HUES64 (cell line): ENCODE measurements at regions not wholly inside any gene's neighbourhood (a gene's known extent, or its start where the extent isn't known, plus 50 kb on each side); places are given as distances from the start of the nearest gene placed in this dataset.

Experiments used
- H3K27ac ChIP-seq: 2 replicates; pipeline ENCODE4 v1.7.0; 2013; ENCODE audit warnings: low read depth, low read length, inconsistent platforms
- H3K27me3 ChIP-seq: 2 replicates; pipeline ENCODE4 v1.6.1; 2013; ENCODE audit warnings: mild to moderate bottlenecking, low read length; ENCODE audit not compliant: insufficient read depth
- H3K36me3 ChIP-seq: 2 replicates; pipeline ENCODE4 v1.6.1; 2013; ENCODE audit warnings: mild to moderate bottlenecking, low read length; ENCODE audit not compliant: insufficient read depth
- H3K4me1 ChIP-seq: 2 replicates; pipeline ENCODE4 v1.6.1; 2013; ENCODE audit warnings: mild to moderate bottlenecking, low read length, moderate library complexity; ENCODE audit not compliant: insufficient read depth
- H3K4me3 ChIP-seq: 2 replicates; pipeline ENCODE4 v1.5.1; 2013; ENCODE audit warnings: mild to moderate bottlenecking, low read length, moderate library complexity
- H3K9ac ChIP-seq: 2 replicates; pipeline ENCODE4 v1.6.1; 2013; ENCODE audit warnings: mild to moderate bottlenecking, low read depth, low read length
- H3K9me3 ChIP-seq: 2 replicates; pipeline ENCODE4 v1.6.1; 2013; ENCODE audit warnings: low read depth, low read length; ENCODE audit not compliant: insufficient read depth
- WGBS: fragments of 150-250, 120-280 bp; methylation state at CpG from one replicate; pipeline ENCODE4 v1.1.7; 2013; ENCODE audit warnings: missing lambda C conversion rate; 5-methylcytosine and 5-hydroxymethylcytosine counted together

GRCh38 chr13:74709226-74709625, 575.0 kb upstream of the KLF12 start:
- 95% methylated on average over 2 of the region's 2 CpGs for WGBS
- Histone ChIP-seq H3K9ac (no peak overlapping the region), H3K9me3 (no peaks in the 10 kb centered on the region)

GRCh38 chr13:74708629-74709028, 574.4 kb upstream of the KLF12 start:
- Histone ChIP-seq H3K4me3 (no peak overlapping the region), H3K9ac (no peak overlapping the region), H3K27me3 (no peaks in the 10 kb centered on the region), H3K9me3 (no peaks in the 10 kb centered on the region), H3K36me3 (no peaks in the 10 kb centered on the region), H3K4me1 (no peaks in the 10 kb centered on the region), H3K27ac (no peak overlapping the region)
- WGBS: 65% methylated on average over 3 of the region's 3 CpGs

More at GRCh38 chr13:74709226-74709625, 575.0 kb upstream of the KLF12 start:
- H3K27ac ChIP-seq: no peak overlapping the region
- no peaks in the 10 kb centered on the region for H3K4me1 ChIP-seq
- no peaks in the 10 kb centered on the region for H3K36me3 ChIP-seq
- H3K27me3 ChIP-seq: no peaks in the 10 kb centered on the region
- no peak overlapping the region for H3K4me3 ChIP-seq

GRCh38 chr13:74707291-74707690, 573.1 kb upstream of the KLF12 start:
- Histone ChIP-seq H3K36me3 (no peaks in the 10 kb centered on the region), H3K4me1 (no peaks in the 10 kb centered on the region), H3K9ac (no peak overlapping the region), H3K9me3 (no peaks in the 10 kb centered on the region), H3K27ac (no peak overlapping the region), H3K27me3 (no peaks in the 10 kb centered on the region), H3K4me3 (no peak overlapping the region)
- 93% methylated on average over 1 of the region's 1 CpG for WGBS

- 100% methylated on average over 1 of the region's 2 CpGs for WGBS
- H3K4me3 ChIP-seq: no peak overlapping the region
- H3K9ac ChIP-seq: no peak overlapping the region
- H3K4me1 ChIP-seq: no peaks in the 10 kb centered on the region
- H3K36me3 ChIP-seq: no peaks in the 10 kb centered on the region
- H3K9me3 ChIP-seq: no peaks in the 10 kb centered on the region
- H3K27ac ChIP-seq: no peak overlapping the region
- H3K27me3 ChIP-seq: no peaks in the 10 kb centered on the region
These were observed 572.6 kb upstream of the KLF12 start for GRCh38 chr13:74706801-74707200.

GRCh38 chr13:74705438-74705837, 571.2 kb upstream of the KLF12 start:
- Histone ChIP-seq H3K27me3 (no peaks in the 10 kb centered on the region), H3K4me1 (no peaks in the 10 kb centered on the region), H3K9me3 (no peaks in the 10 kb centered on the region), H3K9ac (no peak overlapping the region), H3K4me3 (no peak overlapping the region), H3K27ac (no peak overlapping the region), H3K36me3 (no peaks in the 10 kb centered on the region)
- 94% methylated on average over 2 of the region's 2 CpGs for WGBS

- Histone ChIP-seq H3K4me1 (no peaks in the 10 kb centered on the region), H3K9ac (no peak overlapping the region), H3K36me3 (no peaks in the 10 kb centered on the region), H3K27me3 (no peaks in the 10 kb centered on the region), H3K27ac (no peak overlapping the region), H3K4me3 (no peak overlapping the region), H3K9me3 (no peaks in the 10 kb centered on the region)
- WGBS: 95% methylated on average over 3 of the region's 3 CpGs
These were observed 569.7 kb upstream of the KLF12 start for GRCh38 chr13:74703855-74704387.

- 56% methylated on average over 7 of the region's 8 CpGs for WGBS
- no peaks in the 10 kb centered on the region for H3K36me3 ChIP-seq
- no peaks in the 10 kb centered on the region for H3K9me3 ChIP-seq
- peaks cover 20% of the 10 kb centered on the region for H3K4me1 ChIP-seq
- no peak overlapping the region for H3K27ac ChIP-seq
- H3K4me3 ChIP-seq: no peak overlapping the region
- no peaks in the 10 kb centered on the region for H3K27me3 ChIP-seq
- H3K9ac ChIP-seq: no peak overlapping the region
These were observed 562.1 kb upstream of the KLF12 start for GRCh38 chr13:74696148-74696922.

- Histone ChIP-seq H3K27me3 (no peaks in the 10 kb centered on the region), H3K4me1 (peaks cover 20% of the 10 kb centered on the region), H3K36me3 (no peaks in the 10 kb centered on the region), H3K4me3 (no peak overlapping the region), H3K27ac (no peak overlapping the region), H3K9me3 (no peaks in the 10 kb centered on the region), H3K9ac (no peak overlapping the region)
- WGBS: 64% methylated on average over 11 of the region's 11 CpGs
These were observed 561.0 kb upstream of the KLF12 start for GRCh38 chr13:74695021-74695800.

GRCh38 chr13:74687442-74688182, 553.4 kb upstream of the KLF12 start:
- no peaks in the 10 kb centered on the region for H3K27me3 ChIP-seq
- H3K4me1 ChIP-seq: peaks cover 12% of the 10 kb centered on the region; the same call in 1 of the 2 replicates
- H3K36me3 ChIP-seq: no peaks in the 10 kb centered on the region
- H3K9ac ChIP-seq: no peak overlapping the region
- H3K9me3 ChIP-seq: peaks cover 4% of the 10 kb centered on the region; the same call in 1 of the 2 replicates
- H3K4me3 ChIP-seq: no peak overlapping the region
- whole genome bisulfite sequencing: 86% methylated on average over 7 of the region's 7 CpGs
- H3K27ac ChIP-seq: no peak overlapping the region; the same call in 1 of the 2 replicates

GRCh38 chr13:74683411-74683810, 549.2 kb upstream of the KLF12 start:
- Histone ChIP-seq H3K9ac (no peak overlapping the region), H3K36me3 (no peaks in the 10 kb centered on the region), H3K27me3 (no peaks in the 10 kb centered on the region), H3K4me1 (peaks cover 12% of the 10 kb centered on the region; the same call in 1 of the 2 replicates), H3K27ac (no peak overlapping the region), H3K4me3 (no peak overlapping the region), H3K9me3 (peaks cover 4% of the 10 kb centered on the region; the same call in 1 of the 2 replicates)
- WGBS: 100% methylated on average over 1 of the region's 1 CpG
